ENCODE measurements at regions not wholly inside any gene's neighbourhood (a gene's known extent, or its start where the extent isn't known, plus 50 kb on each side); places are given as distances from the start of the nearest gene placed in this dataset.

GRCh38 chr3:153060346-153060745 lies 101.7 kb upstream of the RAP2B start:
- Histone ChIP-seq H3K79me2 (ENCODE audit: low read length) (no peaks in the 10 kb centered on the region), H3K4me2 (ENCODE audit: low read length) (no peak overlapping the region), H3K9ac (ENCODE audit: low read length) (no peak overlapping the region), H3K27ac (ENCODE audit: low read length) (no peak overlapping the region), H3K4me3 (ENCODE audit: low read length) (no peak overlapping the region), H3K4me1 (ENCODE audit: low read length) (no peaks in the 10 kb centered on the region), H3K27me3 (ENCODE audit: low read depth, low read length) (no peaks in the 10 kb centered on the region), H3K36me3 (replicated peaks; ENCODE audit: low read depth, low read length) (no peaks in the 10 kb centered on the region), H3K9me3 (ENCODE audit: insufficient read depth, low read length) (no peaks in the 10 kb centered on the region), H4K20me1 (ENCODE audit: insufficient read depth, low read length) (no peaks in the 10 kb centered on the region), H2AFZ (ENCODE audit: low read depth, low read length) (no peak overlapping the region)
- no peak for TF ChIP-seq CTCF (IDR thresholded peaks at IDR 0.05; ENCODE audit: low read depth, low read length)

- Histone ChIP-seq H3K79me2 (ENCODE audit: low read length) (no peaks in the 10 kb centered on the region), H3K4me1 (ENCODE audit: low read length) (no peaks in the 10 kb centered on the region), H3K36me3 (replicated peaks; ENCODE audit: low read depth, low read length) (no peaks in the 10 kb centered on the region), H3K27me3 (ENCODE audit: low read depth, low read length) (no peaks in the 10 kb centered on the region), H4K20me1 (ENCODE audit: insufficient read depth, low read length) (no peaks in the 10 kb centered on the region), H2AFZ (ENCODE audit: low read depth, low read length) (no peak overlapping the region), H3K9me3 (ENCODE audit: insufficient read depth, low read length) (no peaks in the 10 kb centered on the region), H3K4me2 (ENCODE audit: low read length) (no peak overlapping the region), H3K27ac (ENCODE audit: low read length) (no peak overlapping the region), H3K9ac (ENCODE audit: low read length) (no peak overlapping the region), H3K4me3 (ENCODE audit: low read length) (no peak overlapping the region)
- no peak for TF ChIP-seq CTCF (IDR thresholded peaks at IDR 0.05; ENCODE audit: low read depth, low read length)
- TF ChIP-seq EZH2phosphoT487 (IDR thresholded peaks at IDR 0.05; ENCODE audit: low read depth) = no peak
Measured at GRCh38 chr3:153061938-153062528, 100.0 kb upstream of the RAP2B start.

GRCh38 chr3:153063337-153063736 lies 98.7 kb upstream of the RAP2B start:
- TF ChIP-seq EZH2phosphoT487 (IDR thresholded peaks at IDR 0.05; ENCODE audit: low read depth) (no peak), CTCF (IDR thresholded peaks at IDR 0.05; ENCODE audit: low read depth, low read length) (no peak)
- Histone ChIP-seq H3K9ac (ENCODE audit: low read length) (no peak overlapping the region), H3K9me3 (ENCODE audit: insufficient read depth, low read length) (no peaks in the 10 kb centered on the region), H4K20me1 (ENCODE audit: insufficient read depth, low read length) (no peaks in the 10 kb centered on the region), H2AFZ (ENCODE audit: low read depth, low read length) (peak overlapping the region; percentile 79; the same call in 1 of the 2 replicates), H3K36me3 (replicated peaks; ENCODE audit: low read depth, low read length) (no peaks in the 10 kb centered on the region), H3K79me2 (ENCODE audit: low read length) (no peaks in the 10 kb centered on the region), H3K4me2 (ENCODE audit: low read length) (no peak overlapping the region), H3K4me3 (ENCODE audit: low read length) (no peak overlapping the region), H3K27me3 (ENCODE audit: low read depth, low read length) (no peaks in the 10 kb centered on the region), H3K27ac (ENCODE audit: low read length) (no peak overlapping the region), H3K4me1 (ENCODE audit: low read length) (0 out of 2 replicates have a peak, but pooled peaks cover 2% of the 10 kb centered on the region)

GRCh38 chr3:153066983-153067382 lies 95.0 kb upstream of the RAP2B start:
- H3K27me3 ChIP-seq (ENCODE audit: low read depth, low read length) = no peaks in the 10 kb centered on the region
- H2AFZ ChIP-seq (ENCODE audit: low read depth, low read length) = no peak overlapping the region
- H3K9me3 ChIP-seq (ENCODE audit: insufficient read depth, low read length) = no peaks in the 10 kb centered on the region
- H3K4me3 ChIP-seq (ENCODE audit: low read length) = no peak overlapping the region
- no peak overlapping the region for H3K4me2 ChIP-seq (ENCODE audit: low read length)
- no peaks in the 10 kb centered on the region for H4K20me1 ChIP-seq (ENCODE audit: insufficient read depth, low read length)
- no peak overlapping the region for H3K9ac ChIP-seq (ENCODE audit: low read length)
- no peaks in the 10 kb centered on the region for H3K36me3 ChIP-seq (replicated peaks; ENCODE audit: low read depth, low read length)
- H3K79me2 ChIP-seq (ENCODE audit: low read length) = no peaks in the 10 kb centered on the region
- 0 out of 2 replicates have a peak, but pooled peaks cover 2% of the 10 kb centered on the region for H3K4me1 ChIP-seq (ENCODE audit: low read length)
- no peak for TF ChIP-seq CTCF (IDR thresholded peaks at IDR 0.05; ENCODE audit: low read depth, low read length)
- no peak for TF ChIP-seq EZH2phosphoT487 (IDR thresholded peaks at IDR 0.05; ENCODE audit: low read depth)
- no peak overlapping the region for H3K27ac ChIP-seq (ENCODE audit: low read length)
